ENCODE measurements at regions not wholly inside any gene's neighbourhood (a gene's known extent, or its start where the extent isn't known, plus 50 kb on each side); places are given as distances from the start of the nearest gene placed in this dataset.

DNA sequence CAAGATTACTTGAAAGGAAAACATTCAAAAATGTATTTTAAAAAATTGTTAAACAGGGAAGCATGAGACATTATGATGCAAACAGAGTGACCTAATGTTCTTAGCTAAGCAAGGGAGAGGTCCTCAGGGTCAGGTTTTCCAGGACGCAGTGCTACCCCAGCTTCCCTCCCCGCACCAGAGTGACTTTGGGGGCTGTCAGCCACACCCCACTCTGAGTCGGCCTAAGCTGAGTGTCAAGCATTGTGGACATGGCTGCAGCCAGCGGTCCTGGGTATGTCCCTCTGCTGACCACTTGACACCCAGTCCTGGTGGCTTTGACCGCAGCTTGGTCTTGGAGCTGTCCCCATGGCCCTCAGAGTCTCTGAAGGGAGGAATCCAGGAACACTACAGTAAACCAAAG is 54.9 kb upstream of the CD93 start:
- TF ChIP-seq, protein P1, sequence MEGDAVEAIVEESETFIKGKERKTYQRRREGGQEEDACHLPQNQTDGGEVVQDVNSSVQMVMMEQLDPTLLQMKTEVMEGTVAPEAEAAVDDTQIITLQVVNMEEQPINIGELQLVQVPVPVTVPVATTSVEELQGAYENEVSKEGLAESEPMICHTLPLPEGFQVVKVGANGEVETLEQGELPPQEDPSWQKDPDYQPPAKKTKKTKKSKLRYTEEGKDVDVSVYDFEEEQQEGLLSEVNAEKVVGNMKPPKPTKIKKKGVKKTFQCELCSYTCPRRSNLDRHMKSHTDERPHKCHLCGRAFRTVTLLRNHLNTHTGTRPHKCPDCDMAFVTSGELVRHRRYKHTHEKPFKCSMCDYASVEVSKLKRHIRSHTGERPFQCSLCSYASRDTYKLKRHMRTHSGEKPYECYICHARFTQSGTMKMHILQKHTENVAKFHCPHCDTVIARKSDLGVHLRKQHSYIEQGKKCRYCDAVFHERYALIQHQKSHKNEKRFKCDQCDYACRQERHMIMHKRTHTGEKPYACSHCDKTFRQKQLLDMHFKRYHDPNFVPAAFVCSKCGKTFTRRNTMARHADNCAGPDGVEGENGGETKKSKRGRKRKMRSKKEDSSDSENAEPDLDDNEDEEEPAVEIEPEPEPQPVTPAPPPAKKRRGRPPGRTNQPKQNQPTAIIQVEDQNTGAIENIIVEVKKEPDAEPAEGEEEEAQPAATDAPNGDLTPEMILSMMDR (optimal IDR thresholded peaks at IDR 0.05 in 1 of 3, IDR thresholded peaks at IDR 0.05 in 1 of 3, conservative IDR thresholded peaks at IDR 0.05 in 1 of 3; ENCODE audit: extremely low read depth in 1 of 3, insufficient read depth in 2 of 3, low read length in 3 of 3): no peak
- no peak for TF ChIP-seq EZH2 (IDR thresholded peaks at IDR 0.05; ENCODE audit: low read length)

Measured in keratinocyte (primary cell).